HG03378 (cell line): ENCODE measurements at regions not wholly inside any gene's neighbourhood (a gene's known extent, or its start where the extent isn't known, plus 50 kb on each side); places are given as distances from the start of the nearest gene placed in this dataset.
"Not testable (repeated sequence)": the region's sequence is repeated elsewhere in the genome, so short reads cannot be mapped to it uniquely, and the experiment has no call there.

Experiments
- ATAC-seq: cut with Tn5 transposase; IDR thresholded peaks from one replicate; pipeline ENCODE4 v1.9.1; 2021; ENCODE audit warnings: mild to moderate bottlenecking, moderate library complexity; ENCODE audit not compliant: unreplicated experiment

DNA sequence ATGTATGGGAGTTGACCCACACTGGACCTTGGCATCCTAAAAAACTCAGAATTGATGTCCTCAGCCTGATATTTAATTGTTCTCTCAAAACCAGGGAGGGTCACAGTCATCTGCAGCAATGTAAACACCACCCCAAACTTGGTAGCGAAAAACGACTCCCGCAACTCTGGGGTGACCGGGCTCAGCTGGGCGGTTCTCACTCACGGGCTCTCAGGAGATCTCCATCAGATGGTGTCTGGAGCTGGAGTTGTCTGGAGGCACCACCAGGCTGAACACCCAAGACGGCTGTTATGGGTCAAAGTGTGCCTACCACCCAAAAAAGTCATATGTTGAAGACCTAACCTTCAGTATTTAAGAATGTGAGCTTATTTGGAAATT lies 50.9 kb upstream of the NXT1 start:
- no peak for ATAC-seq

DNA sequence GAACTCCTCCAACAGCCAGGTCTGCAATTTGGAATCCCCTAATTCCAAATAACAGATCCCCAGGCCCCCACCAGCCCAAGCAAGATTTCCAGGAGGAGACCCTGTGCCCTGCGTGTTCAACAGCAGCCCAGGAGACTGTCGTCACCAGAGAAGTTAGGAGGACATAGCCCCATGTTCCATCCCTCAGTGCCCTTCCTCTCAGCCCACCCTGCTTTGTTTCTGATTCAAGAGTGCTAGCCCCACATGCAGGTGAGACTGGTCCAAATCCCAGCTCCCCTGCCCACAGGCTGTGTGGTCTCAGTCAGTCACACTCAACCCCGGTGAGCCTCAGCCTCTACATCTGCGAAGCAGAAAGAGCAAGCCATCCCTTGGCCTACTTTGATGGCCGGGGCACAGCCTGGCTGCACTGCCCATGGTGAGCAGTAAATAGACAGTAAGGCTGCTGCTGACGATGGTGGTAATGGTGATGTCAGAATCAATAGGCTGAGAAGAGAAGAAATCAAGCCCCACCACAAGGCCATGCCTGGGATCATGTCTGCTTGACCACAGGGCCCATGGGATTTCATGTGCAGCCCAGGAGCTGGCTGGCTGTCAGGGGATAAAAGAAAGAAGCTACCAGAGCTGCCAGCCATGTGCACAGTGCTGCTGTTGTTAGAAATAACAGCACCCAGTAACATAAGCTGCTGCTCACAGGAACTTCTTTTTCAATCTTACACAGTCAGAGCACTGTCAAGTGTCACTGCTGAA lies 51.5 kb upstream of the NXT1 start:
- ATAC-seq, result no peak

GRCh38 chr20:23298155-23298554 lies 52.4 kb upstream of the NXT1 start:
- ATAC-seq, result no peak

DNA sequence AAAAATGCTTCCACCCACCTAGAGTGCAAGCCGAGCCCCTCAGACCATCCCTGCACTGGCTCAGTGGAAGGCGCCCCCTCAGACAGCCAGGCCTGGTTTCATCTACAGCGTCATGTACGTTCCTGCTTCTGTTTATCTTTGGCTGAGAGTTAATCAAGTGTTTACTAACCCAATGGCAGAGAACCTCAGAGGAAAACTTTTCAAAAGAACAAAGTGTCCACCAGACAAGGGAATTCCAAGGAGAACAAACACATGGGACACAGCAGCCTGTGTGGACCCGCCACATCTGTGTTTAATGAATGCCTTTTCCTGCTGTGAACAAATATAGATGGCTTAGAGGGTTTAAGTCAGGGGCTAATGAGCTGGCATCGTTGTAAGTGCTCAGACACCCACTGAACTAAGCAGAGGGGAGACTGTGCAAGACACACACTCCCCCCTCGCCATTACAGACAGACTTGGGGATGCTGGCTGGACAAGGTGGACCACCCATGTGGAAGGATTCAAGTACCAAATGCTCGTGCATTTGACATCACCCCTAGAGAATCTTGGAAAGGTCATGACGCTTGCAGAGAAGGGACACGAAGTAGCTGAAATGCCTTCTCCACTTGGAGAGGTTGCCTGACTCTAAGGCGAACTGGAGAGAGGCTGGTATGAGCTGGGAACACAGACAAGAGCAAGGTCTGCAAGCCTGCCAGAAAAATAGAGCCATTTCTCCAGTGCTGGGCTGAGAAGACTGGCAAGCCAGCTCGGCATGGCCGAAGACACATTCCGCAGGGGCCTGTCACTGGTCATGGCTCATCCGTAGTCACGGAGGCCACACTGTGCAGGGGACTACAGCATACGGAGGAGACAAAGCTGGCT lies 53.5 kb upstream of the NXT1 start:
- ATAC-seq, result no peak

DNA sequence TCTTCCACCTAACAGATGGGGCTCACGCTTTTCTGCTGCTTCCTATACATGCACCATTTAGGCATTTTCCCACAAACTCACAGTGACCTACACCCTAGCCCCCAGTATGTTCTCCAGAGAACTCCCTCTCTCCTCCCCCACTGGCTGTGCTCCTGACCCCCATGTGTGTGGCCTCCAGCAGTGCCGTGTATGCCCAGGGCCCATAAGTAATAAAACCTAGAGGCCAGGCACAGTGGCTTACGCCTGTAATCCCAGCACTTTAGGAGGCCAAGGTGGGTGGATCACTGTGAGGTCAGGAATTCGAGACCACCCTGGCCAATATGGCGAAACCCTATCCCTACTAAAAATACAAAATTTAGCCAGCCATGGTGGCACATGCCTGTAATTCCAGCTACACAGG lies 54.7 kb upstream of the NXT1 start:
- no peak for ATAC-seq

DNA sequence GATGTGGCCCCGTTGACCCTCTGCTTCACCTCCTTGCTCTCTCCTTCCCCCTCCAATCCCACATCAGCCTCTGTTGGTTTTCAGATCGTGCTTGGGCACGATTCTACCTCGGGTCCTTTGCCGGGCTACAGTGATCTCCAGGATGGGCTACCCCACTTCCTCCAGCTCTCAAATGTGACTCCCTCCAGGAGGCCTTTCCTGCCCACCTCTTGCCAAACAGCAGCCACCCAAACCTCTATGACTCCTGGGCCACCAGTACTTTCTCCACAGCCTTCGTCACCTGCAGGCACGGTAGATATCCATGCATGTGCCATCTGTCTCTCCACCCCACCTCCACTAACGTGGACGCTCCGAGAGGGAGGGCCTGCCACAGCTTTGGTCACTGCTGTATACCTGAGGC lies 55.9 kb upstream of the NXT1 start:
- no peak for ATAC-seq

GRCh38 chr20:23294166-23294565 lies 56.4 kb upstream of the NXT1 start:
- ATAC-seq, result no peak

- no peak for ATAC-seq
Observed at GRCh38 chr20:23293689-23294088, 56.9 kb upstream of the NXT1 start.

- ATAC-seq, result not testable (repeated sequence)
Observed at GRCh38 chr20:23292311-23292710, 58.3 kb upstream of the NXT1 start.

DNA sequence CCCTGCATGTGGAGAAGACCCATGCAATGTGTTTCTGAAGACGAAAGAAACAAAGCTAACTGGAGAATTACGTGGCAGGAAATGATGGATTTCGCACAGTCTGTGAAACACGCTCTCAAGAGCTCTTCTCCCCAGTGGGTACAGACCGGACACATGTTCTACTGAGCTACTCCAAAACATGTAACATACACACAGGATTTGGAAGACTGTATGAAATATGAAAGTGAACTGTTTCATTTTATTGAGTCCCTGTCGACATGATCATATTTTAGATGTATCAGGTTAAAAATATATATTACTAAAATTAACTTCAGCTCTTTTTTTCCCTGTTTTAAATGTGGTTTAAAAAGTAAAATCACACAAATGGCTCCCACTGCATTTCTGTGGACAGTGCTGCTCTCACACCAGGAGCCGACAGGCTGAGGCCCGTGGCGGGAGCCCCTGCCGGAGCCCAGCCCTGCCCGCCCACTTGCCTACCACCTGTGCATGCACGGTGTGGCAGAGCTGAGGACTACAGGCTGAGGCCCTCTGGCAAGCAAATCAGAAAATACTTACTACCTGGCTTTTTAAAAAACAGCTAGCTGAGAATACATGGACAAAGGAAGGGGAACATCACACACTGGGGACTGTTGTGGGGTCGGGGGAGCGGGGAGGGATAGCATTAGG lies 58.9 kb upstream of the NXT1 start:
- ATAC-seq, result no peak

DNA sequence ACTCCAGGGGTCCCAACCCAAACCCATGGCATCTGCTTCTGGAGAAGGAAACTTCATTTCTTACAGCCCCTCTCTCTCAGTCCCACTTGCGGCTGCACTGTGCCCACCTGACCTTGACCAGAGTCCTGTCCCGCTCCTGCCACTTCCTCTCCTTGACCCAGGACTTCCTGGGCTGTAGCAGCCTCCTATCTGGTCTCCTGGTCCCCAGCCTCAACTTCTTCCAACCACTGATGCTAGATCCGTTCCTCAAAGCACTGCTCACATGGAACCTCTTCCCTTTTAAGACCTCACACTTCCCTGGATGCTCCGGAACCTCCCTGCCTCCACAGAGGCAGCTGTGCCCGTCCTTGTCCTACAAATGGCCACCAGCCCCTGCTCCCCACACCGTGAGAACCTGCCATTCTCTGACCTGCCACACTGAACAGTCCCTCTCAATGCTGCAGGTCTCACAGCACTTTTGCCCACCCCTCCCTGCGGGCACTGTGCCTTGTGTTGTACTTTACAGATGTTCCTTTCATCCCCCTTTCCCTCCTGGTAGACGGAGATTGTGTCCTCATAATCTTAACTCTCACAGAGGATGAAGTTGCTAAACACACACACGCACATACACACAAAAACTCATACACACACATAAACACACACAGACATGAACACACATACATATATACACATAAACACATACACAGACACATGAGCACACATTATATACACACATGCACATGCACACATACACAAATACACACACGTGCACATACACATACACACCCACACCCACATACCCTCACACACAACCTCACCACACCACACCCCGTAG lies 59.6 kb upstream of the NXT1 start:
- no peak for ATAC-seq

DNA sequence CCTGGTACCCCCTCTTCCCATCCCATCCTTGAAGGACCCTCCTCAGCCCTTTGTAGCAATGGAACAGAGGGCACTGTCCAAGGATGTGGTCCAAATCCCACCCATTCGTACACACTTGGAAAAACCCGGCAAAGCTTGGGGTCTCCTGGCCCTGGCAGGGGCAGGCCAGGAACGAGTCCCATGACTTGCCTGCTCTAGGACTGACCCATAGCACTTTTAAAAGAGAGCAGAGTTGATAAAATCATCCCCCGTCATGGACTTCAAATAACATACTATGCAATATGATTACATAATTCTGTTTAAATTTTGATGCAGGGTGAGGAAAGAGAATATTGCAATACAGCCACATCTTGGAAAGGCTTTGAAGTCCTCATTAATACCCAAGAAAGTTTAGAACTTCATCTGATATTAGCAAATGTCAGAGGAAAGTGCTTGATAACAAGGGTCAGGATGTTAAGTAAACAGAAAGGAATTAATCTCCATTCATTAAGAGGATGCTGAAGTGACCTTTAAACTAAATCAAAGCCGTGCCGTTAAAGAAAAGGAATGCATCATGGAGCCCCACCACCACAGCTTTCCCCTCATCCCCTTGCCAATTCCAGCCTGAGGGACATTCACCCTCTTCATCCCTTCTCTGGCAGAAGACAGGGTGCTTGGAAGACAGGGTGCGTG lies 60.7 kb upstream of the NXT1 start:
- ATAC-seq, result no peak

DNA sequence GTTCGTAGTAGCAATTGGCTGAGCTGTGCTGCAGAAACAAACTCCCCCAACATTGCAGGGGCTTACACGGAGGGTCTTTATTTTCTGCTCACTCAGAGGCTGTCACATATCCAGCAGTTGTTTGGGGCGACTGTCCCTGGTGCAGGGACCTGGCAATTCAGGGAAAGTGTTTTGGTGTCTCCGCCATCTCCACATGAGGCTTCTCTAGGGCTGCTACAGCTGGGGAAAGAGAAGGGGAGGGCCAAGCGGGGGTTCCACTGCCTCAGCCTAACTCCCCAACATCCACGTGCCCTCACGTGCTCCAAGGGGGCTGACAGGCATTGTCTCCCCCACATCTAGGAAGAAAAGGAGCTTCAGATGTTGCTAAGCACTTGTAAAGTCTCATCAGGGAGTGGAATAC lies 61.3 kb upstream of the NXT1 start:
- ATAC-seq, result no peak

DNA sequence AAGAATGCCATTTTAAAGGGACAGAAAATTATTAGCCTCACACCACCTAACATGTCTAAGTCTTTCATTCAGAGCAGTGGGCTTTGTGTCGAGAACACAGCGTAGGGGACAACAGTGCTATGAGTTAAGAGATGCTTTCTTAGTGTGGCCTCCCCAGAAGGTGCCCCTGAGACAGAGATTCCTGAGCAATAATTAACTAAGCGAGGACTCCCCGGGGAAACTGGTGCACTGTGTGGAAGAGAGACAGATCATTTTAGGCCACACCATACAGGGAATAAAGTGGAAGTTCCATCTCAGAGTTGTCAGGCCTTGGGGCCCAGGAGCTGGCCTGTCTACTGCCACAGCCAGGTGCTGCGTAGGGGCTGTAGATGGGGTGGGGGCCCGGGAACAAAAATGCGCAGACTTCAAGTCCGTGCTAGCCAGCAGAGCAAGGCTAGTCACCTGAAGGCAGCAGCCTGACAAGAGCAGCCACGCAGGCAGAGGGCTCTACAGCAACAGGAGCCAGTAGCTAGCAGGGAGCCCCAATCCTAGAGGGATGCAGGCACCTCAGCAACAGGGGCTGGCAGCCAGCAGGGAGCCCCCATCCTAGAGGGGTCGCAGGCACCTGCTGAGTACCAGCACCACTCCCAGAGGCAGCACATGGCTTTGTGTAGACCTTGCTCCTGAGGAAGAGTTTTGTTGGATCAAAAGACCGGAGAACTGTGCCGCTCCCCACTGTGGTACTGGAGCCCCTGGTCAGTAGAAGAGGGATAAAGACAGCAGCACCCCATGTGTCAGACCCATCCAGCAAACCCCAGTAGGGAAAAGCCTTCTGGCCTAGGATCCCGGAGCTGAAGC lies 63.0 kb upstream of the NXT1 start:
- no peak for ATAC-seq

DNA sequence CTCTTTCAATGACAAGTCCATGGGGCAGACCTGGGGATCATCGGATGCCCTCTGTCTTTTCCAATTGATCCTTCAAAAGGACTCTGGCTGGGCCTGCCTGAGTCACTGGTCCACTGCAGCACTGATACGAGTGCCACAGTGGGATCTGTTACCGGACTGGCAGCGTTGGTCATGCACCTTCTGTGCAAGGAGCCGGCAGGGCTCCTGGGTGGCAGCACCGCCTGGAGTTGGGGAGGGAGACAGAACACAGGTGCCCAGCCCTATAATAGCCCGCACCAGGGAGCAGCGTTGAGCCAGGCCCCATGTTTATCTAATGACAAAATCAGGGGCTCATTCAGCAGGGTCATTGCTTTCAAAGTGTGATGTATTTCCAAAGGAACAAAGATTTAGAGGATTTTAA lies 64.2 kb upstream of the NXT1 start:
- ATAC-seq, result no peak

GRCh38 chr20:23285536-23285935 lies 65.1 kb upstream of the NXT1 start:
- no peak for ATAC-seq

DNA sequence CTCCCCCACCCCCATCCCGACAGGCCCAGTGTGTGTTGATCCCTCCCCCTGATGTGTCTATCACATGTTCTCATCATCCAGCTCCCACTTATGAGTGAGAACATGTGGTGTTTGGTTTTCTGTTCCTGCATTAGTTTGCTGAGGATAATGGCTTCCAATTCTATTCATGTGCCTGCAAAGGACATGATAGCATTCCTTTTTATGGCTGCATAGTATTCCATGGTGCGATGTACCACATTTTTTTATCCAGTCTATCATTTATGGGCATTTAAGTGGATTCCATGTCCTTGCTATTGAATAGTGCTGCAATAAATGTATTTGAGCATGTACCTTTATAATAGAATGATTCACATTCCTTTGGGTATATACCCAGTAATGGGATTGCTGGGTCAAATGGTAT lies 66.6 kb upstream of the NXT1 start:
- ATAC-seq, result no peak

GRCh38 chr20:23283096-23283850 lies 67.3 kb upstream of the NXT1 start:
- no peak for ATAC-seq

- ATAC-seq, result no peak
Observed at GRCh38 chr20:23282546-23282945, 68.0 kb upstream of the NXT1 start.
